22Rv1 (cell line): ENCODE measurements at regions not wholly inside any gene's neighbourhood (a gene's known extent, or its start where the extent isn't known, plus 50 kb on each side); places are given as distances from the start of the nearest gene placed in this dataset.

Source experiments
- ZFX ChIP-seq: fragments of 450-650 bp; IDR thresholded peaks from 2 replicates; pipeline ENCODE4 v1.6.1; 2017; ENCODE audit warnings: antibody characterized with exemption, borderline replicate concordance
- TF ChIP-seq, protein P1 (sequence below): fragments of 450-650 bp; IDR thresholded peaks from 2 replicates; pipeline ENCODE4 v1.5.1; 2017; ENCODE audit warnings: mild to moderate bottlenecking

- TF ChIP-seq, protein P1, sequence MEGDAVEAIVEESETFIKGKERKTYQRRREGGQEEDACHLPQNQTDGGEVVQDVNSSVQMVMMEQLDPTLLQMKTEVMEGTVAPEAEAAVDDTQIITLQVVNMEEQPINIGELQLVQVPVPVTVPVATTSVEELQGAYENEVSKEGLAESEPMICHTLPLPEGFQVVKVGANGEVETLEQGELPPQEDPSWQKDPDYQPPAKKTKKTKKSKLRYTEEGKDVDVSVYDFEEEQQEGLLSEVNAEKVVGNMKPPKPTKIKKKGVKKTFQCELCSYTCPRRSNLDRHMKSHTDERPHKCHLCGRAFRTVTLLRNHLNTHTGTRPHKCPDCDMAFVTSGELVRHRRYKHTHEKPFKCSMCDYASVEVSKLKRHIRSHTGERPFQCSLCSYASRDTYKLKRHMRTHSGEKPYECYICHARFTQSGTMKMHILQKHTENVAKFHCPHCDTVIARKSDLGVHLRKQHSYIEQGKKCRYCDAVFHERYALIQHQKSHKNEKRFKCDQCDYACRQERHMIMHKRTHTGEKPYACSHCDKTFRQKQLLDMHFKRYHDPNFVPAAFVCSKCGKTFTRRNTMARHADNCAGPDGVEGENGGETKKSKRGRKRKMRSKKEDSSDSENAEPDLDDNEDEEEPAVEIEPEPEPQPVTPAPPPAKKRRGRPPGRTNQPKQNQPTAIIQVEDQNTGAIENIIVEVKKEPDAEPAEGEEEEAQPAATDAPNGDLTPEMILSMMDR: no peak
- no peak for TF ChIP-seq ZFX
These were observed 214.6 kb downstream of the TLE1 start for GRCh38 chr9:81474792-81475191.
